AG04450 (cell line): ENCODE measurements at regions not wholly inside any gene's neighbourhood (a gene's known extent, or its start where the extent isn't known, plus 50 kb on each side); places are given as distances from the start of the nearest gene placed in this dataset.

Experiments used
- CTCF ChIA-PET: fragments of 300-600, 350-600 bp; formaldehyde crosslinking; extraction: SDS; loops from one replicate; lab custom pipeline; 2022; ENCODE audit warnings: antibody characterized with exemption, inconsistent platforms; lab: Charles Lee
- POLR2A ChIA-PET: fragments of 350-600 bp; formaldehyde crosslinking; extraction: SDS; loops from one replicate; lab custom pipeline; 2021; ENCODE audit warnings: antibody characterized with exemption, inconsistent platforms; lab: Yijun Ruan, JAX
- DNase-seq: peaks from one replicate; pipeline ENCODE4 v3.0.0-alpha.2; 2011; ENCODE audit warnings: low read depth, low spot score
- H3K27ac ChIP-seq: one replicate; pipeline ENCODE4 v1.5.1; 2012; ENCODE audit warnings: low read depth, low read length, control low read depth
- H3K27me3 ChIP-seq: one replicate; pipeline ENCODE4 v1.6.0; 2012; ENCODE audit warnings: low read length; ENCODE audit not compliant: control insufficient read depth, insufficient read depth
- H3K4me3 ChIP-seq: 2 replicates; pipeline ENCODE4 v1.5.1; 2011; ENCODE audit warnings: mild to moderate bottlenecking, low read depth, low read length, control low read depth
- H3K9me3 ChIP-seq: 2 replicates; pipeline ENCODE4 v1.5.1; 2012; ENCODE audit warnings: low read length; ENCODE audit not compliant: control insufficient read depth, insufficient read depth
- CTCF ChIP-seq: IDR thresholded peaks from 2 replicates; pipeline ENCODE4 v1.5.1; 2011; ENCODE audit warnings: low read depth, low read length, control low read depth, inconsistent platforms

GRCh38 chr2:101597347-101597944 lies 100.1 kb upstream of the MAP4K4 start:
- peak; percentile 36 for DNase-seq
- no peak for TF ChIP-seq CTCF
- Histone ChIP-seq H3K4me3 (no peak overlapping the region), H3K27me3 (peaks cover 8% of the 10 kb centered on the region), H3K9me3 (no peaks in the 10 kb centered on the region), H3K27ac (no peak overlapping the region)
- ChIA-PET CTCF (interaction anchor here (1.7 kb wide), 1 partner anchor 18 kb away, joined by 5 read pairs; no protein-coding TSS in a partner anchor), POLR2A (no interaction called here)

GRCh38 chr2:101596333-101596732 lies 101.2 kb upstream of the MAP4K4 start:
- CTCF ChIA-PET, result interaction anchor here (1.7 kb wide), 1 partner anchor 19 kb away, joined by 5 read pairs; no protein-coding TSS in a partner anchor
- H3K27me3 ChIP-seq, result peaks cover 8% of the 10 kb centered on the region
- no peak for DNase-seq
- H3K27ac ChIP-seq, result no peak overlapping the region
- POLR2A ChIA-PET, result no interaction called here
- no peaks in the 10 kb centered on the region for H3K9me3 ChIP-seq
- no peak for TF ChIP-seq CTCF
- H3K4me3 ChIP-seq, result no peak overlapping the region

- Histone ChIP-seq H3K9me3 (peaks cover 7% of the 10 kb centered on the region), H3K27ac (no peak overlapping the region), H3K27me3 (peaks cover 6% of the 10 kb centered on the region), H3K4me3 (no peak overlapping the region)
- TF ChIP-seq CTCF, result no peak
- DNase-seq, result no peak
- POLR2A ChIA-PET, result no interaction called here
- CTCF ChIA-PET, result no interaction called here
Measured at GRCh38 chr2:101587251-101587650, 110.3 kb upstream of the MAP4K4 start.

- Histone ChIP-seq H3K27me3 (peaks cover 7% of the 10 kb centered on the region), H3K27ac (no peak overlapping the region), H3K9me3 (peaks cover 7% of the 10 kb centered on the region), H3K4me3 (no peak overlapping the region)
- DNase-seq, result no peak
- ChIA-PET POLR2A (no interaction called here), CTCF (no interaction called here)
- TF ChIP-seq CTCF, result no peak
Measured at GRCh38 chr2:101583861-101584260, 108.9 kb upstream of the RFX8 start.

GRCh38 chr2:101581675-101582299 lies 106.9 kb upstream of the RFX8 start:
- peaks cover 5% of the 10 kb centered on the region for H3K27me3 ChIP-seq
- ChIA-PET CTCF (no interaction called here), POLR2A (no interaction called here)
- H3K9me3 ChIP-seq, result no peaks in the 10 kb centered on the region
- no peak overlapping the region for H3K4me3 ChIP-seq
- no peak for DNase-seq
- H3K27ac ChIP-seq, result no peak overlapping the region
- TF ChIP-seq CTCF, result no peak
